Endothelial cell of umbilical vein (primary cell): ENCODE measurements at regions not wholly inside any gene's neighbourhood (a gene's known extent, or its start where the extent isn't known, plus 50 kb on each side); places are given as distances from the start of the nearest gene placed in this dataset.

ENCODE experiments used
- BruUV-seq: library from RNA; stranded (reverse); fragments of 400-500 nt; replicated peaks from 2 replicates; lab custom pipeline; 2021; lab: Mats Ljungman, UMichigan
- CTCF ChIA-PET: fragments of 300-600, 350-600 bp; sonication (Branson Sonifier 250); formaldehyde crosslinking; loops from one replicate; lab custom pipeline; 2021; ENCODE audit warnings: antibody characterized with exemption, inconsistent platforms; lab: Charles Lee
- POLR2A ChIA-PET: fragments of 300-600, 350-600 bp; sonication (Branson Sonifier 250); formaldehyde crosslinking; loops from one replicate; lab custom pipeline; 2021; ENCODE audit warnings: antibody characterized with exemption, inconsistent platforms; lab: Charles Lee
- DNase-seq: peaks from one replicate; pipeline ENCODE4 v3.0.0-alpha.2; 2011; ENCODE audit warnings: low read depth, low spot score
- FAIRE-seq: peaks from 2 replicates; lab custom pipeline; 2011; peaks lifted over from hg19 to GRCh38; lab: Jason Lieb, UNC
- H2AFZ ChIP-seq: 2 replicates; pipeline ENCODE4 v1.6.0; 2012; ENCODE audit warnings: low read depth, low read length, control low read depth, inconsistent platforms
- H3K27ac ChIP-seq: 2 replicates; pipeline ENCODE4 v1.5.1; 2011; ENCODE audit warnings: low read depth, mild to moderate bottlenecking, control low read depth, low read length, moderate library complexity; ENCODE audit not compliant: insufficient read depth
- H3K27me3 ChIP-seq, 2 experiments: 2 replicates each; pipeline versions ENCODE4 v1.6.0 to v1.6.1; 2011; ENCODE audit warnings: low read length in 2 of 2, mixed read lengths in 1 of 2; ENCODE audit not compliant: control insufficient read depth in 2 of 2, insufficient read depth in 2 of 2
- H3K36me3 ChIP-seq, 2 experiments: 2 replicates in 1 of 2; 3 replicates in 1 of 2; pipeline ENCODE4 v1.5.1; 2011; ENCODE audit warnings: low read length in 2 of 2, mild to moderate bottlenecking in 1 of 2, moderate library complexity in 1 of 2; ENCODE audit not compliant: control insufficient read depth in 2 of 2, insufficient read depth in 2 of 2; ENCODE audit errors: extremely low read depth in 1 of 2
- H3K4me1 ChIP-seq: 3 replicates; pipeline ENCODE4 v1.5.1; 2011; ENCODE audit warnings: mild to moderate bottlenecking, low read length; ENCODE audit not compliant: control insufficient read depth, insufficient read depth; ENCODE audit errors: extremely low read depth
- H3K4me2 ChIP-seq: 2 replicates; pipeline ENCODE4 v1.6.1; 2011; ENCODE audit warnings: low read length, control low read depth, mixed read lengths; ENCODE audit not compliant: insufficient read depth
- H3K4me3 ChIP-seq, 3 experiments: fragments of 200-600 bp in 1 of 3; sonication (generic), shearing (Covaris generic) in 1 of 3; replicated peaks in 1 of 3; 2 replicates each; pipeline ENCODE4 v1.5.1; 2011 to 2016; ENCODE audit warnings: control low read depth in 3 of 3, low read length in 3 of 3, mild to moderate bottlenecking in 2 of 3, inconsistent platforms in 1 of 3, low read depth in 1 of 3, moderate library complexity in 1 of 3; ENCODE audit not compliant: insufficient read depth in 1 of 3
- H3K79me2 ChIP-seq: 2 replicates; pipeline ENCODE4 v1.6.0; 2012; ENCODE audit warnings: low read length, inconsistent platforms; ENCODE audit not compliant: control insufficient read depth, insufficient read depth
- H3K9ac ChIP-seq: replicated peaks from 2 replicates; pipeline ENCODE3; 2011; ENCODE audit warnings: low read length, control low read depth; ENCODE audit not compliant: insufficient read depth; ENCODE audit errors: extremely low read depth
- H3K9me1 ChIP-seq: replicated peaks from 3 replicates; pipeline ENCODE4 v1.6.0; 2011; ENCODE audit warnings: mild to moderate bottlenecking, low read length; ENCODE audit not compliant: control insufficient read depth, insufficient read depth; ENCODE audit errors: extremely low read depth
- H3K9me3 ChIP-seq: replicated peaks from 2 replicates; pipeline ENCODE4 v1.5.1; 2012; ENCODE audit warnings: low read length, inconsistent platforms; ENCODE audit not compliant: control insufficient read depth, insufficient read depth
- H4K20me1 ChIP-seq: replicated peaks from 2 replicates; pipeline ENCODE3; 2011; ENCODE audit warnings: mild to moderate bottlenecking, low read length; ENCODE audit not compliant: control insufficient read depth, insufficient read depth; ENCODE audit errors: extremely low read depth
- EZH2 ChIP-seq: IDR thresholded peaks from 2 replicates; pipeline ENCODE4 v1.6.1; 2012; ENCODE audit warnings: borderline replicate concordance, low read depth, mild to moderate bottlenecking, moderate library complexity, low read length, inconsistent platforms; ENCODE audit not compliant: severe bottlenecking
- FOS ChIP-seq: IDR thresholded peaks from 2 replicates; pipeline ENCODE4 v1.6.1; 2011; ENCODE audit warnings: mild to moderate bottlenecking, low read length, moderate library complexity, borderline replicate concordance; ENCODE audit not compliant: insufficient read depth
- GATA2 ChIP-seq: IDR thresholded peaks from 2 replicates; pipeline ENCODE4 v1.7.0; 2011; ENCODE audit warnings: low read depth, mild to moderate bottlenecking, moderate library complexity, mixed read lengths, low read length; ENCODE audit not compliant: insufficient read length, insufficient read depth
- JUN ChIP-seq: IDR thresholded peaks from 2 replicates; pipeline ENCODE4 v1.6.1; 2011; ENCODE audit warnings: borderline replicate concordance, low read depth; ENCODE audit not compliant: insufficient read length, insufficient read depth
- MYC ChIP-seq: IDR thresholded peaks from one replicate; pipeline ENCODE4 v1.6.1; 2011; ENCODE audit warnings: mild to moderate bottlenecking, low read depth, low read length
- POLR2A ChIP-seq: IDR thresholded peaks from 2 replicates; pipeline ENCODE4 v1.6.1; 2012; ENCODE audit warnings: low read depth, mild to moderate bottlenecking, control low read depth, low read length
- POLR2AphosphoS5 ChIP-seq: IDR thresholded peaks from 2 replicates; pipeline ENCODE4 v1.6.1; 2012; ENCODE audit warnings: low read depth, mild to moderate bottlenecking, control low read depth, low read length, moderate library complexity; ENCODE audit not compliant: insufficient read depth
- dilution Hi-C: fragments of 300-500 bp; cut with MboI; formaldehyde crosslinking; loops from one replicate; pipeline ENCODE4 v1.15.0; 2019; ENCODE audit warnings: low sequenced_read_pairs; ENCODE audit not compliant: extremely low pct_ligation_motif_present
- intact Hi-C: fragments of 100-400 bp; cut with micrococcal nuclease; formaldehyde crosslinking; loops from one replicate; pipeline ENCODE4 v1.10.0; 2022
- TF ChIP-seq, protein P1 (sequence below): IDR thresholded peaks from 2 replicates; pipeline ENCODE4 v1.6.1; 2011; ENCODE audit not compliant: insufficient read depth, insufficient read length
- TF ChIP-seq, protein P2 (sequence below), 2 donors: IDR thresholded peaks; 1 replicate in 1 of 2; 2 replicates in 1 of 2; pipeline ENCODE4 v1.5.1; 2011; ENCODE audit warnings: low read length in 2 of 2, mild to moderate bottlenecking in 2 of 2, moderate library complexity in 2 of 2, control low read depth in 1 of 2, inconsistent platforms in 1 of 2, low read depth in 1 of 2; ENCODE audit not compliant: insufficient read depth in 1 of 2; ENCODE audit errors: extremely low read depth in 1 of 2

DNA sequence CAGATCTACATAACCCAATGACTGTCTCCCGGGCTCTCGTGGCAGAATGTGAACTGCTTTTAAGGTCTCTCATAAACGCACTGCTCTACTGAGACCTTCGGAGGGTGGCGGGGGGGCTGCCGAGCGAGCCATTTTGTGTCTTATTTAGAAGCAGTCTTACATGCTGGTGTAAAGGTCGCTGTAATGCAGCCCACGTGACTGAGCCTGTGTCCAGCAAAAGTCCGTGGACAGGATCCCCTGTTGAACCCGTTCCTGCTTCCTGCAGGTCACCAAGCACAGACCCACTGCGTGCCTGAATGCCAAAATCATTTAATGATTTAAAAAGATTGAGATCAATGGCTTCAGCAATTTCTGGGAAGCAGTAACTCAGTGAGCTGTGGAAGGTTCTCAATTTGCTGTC is 415.9 kb downstream of the BCOR start:
- BruUV-seq = no TSS peak
- no peaks in the 10 kb centered on the region for H4K20me1 ChIP-seq
- ChIA-PET CTCF (no interaction called here), POLR2A (no interaction called here)
- H3K9ac ChIP-seq = no peak overlapping the region
- H3K4me1 ChIP-seq = no peaks in the 10 kb centered on the region
- DNase-seq (no peak), FAIRE-seq (no peak)
- no peak for TF ChIP-seq MYC
- no peak for TF ChIP-seq JUN
- TF ChIP-seq, protein P1, sequence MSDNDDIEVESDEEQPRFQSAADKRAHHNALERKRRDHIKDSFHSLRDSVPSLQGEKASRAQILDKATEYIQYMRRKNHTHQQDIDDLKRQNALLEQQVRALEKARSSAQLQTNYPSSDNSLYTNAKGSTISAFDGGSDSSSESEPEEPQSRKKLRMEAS = no peak
- TF ChIP-seq GATA2 = no peak
- TF ChIP-seq, protein P2, sequence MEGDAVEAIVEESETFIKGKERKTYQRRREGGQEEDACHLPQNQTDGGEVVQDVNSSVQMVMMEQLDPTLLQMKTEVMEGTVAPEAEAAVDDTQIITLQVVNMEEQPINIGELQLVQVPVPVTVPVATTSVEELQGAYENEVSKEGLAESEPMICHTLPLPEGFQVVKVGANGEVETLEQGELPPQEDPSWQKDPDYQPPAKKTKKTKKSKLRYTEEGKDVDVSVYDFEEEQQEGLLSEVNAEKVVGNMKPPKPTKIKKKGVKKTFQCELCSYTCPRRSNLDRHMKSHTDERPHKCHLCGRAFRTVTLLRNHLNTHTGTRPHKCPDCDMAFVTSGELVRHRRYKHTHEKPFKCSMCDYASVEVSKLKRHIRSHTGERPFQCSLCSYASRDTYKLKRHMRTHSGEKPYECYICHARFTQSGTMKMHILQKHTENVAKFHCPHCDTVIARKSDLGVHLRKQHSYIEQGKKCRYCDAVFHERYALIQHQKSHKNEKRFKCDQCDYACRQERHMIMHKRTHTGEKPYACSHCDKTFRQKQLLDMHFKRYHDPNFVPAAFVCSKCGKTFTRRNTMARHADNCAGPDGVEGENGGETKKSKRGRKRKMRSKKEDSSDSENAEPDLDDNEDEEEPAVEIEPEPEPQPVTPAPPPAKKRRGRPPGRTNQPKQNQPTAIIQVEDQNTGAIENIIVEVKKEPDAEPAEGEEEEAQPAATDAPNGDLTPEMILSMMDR (IDR thresholded peaks at IDR 0.05; ENCODE audit: extremely low read depth in 1 of 2, insufficient read depth in 1 of 2, low read depth in 1 of 2, low read length in 2 of 2) = no peak
- TF ChIP-seq POLR2A = no peak
- TF ChIP-seq EZH2 = no peak
- TF ChIP-seq FOS = no peak
- TF ChIP-seq POLR2AphosphoS5 = no peak
- no peaks in the 10 kb centered on the region for H3K9me3 ChIP-seq
- H3K4me2 ChIP-seq = no peak overlapping the region
- H3K27me3 ChIP-seq = peaks cover 0 to 1% of the 10 kb centered on the region in 2 experiments
- H3K36me3 ChIP-seq = no peaks in the 10 kb centered on the region
- no peaks in the 10 kb centered on the region for H3K9me1 ChIP-seq
- intact Hi-C loops (no loop called here), dilution Hi-C loops (no loop called here)
- no peak overlapping the region for H2AFZ ChIP-seq
- H3K27ac ChIP-seq = no peak overlapping the region
- no peak overlapping the region for H3K4me3 ChIP-seq
- H3K79me2 ChIP-seq = no peaks in the 10 kb centered on the region
